HS-5 (cell line): ENCODE measurements at regions not wholly inside any gene's neighbourhood (a gene's known extent, or its start where the extent isn't known, plus 50 kb on each side); places are given as distances from the start of the nearest gene placed in this dataset.

Experiments used
- DNase-seq: peaks from one replicate; pipeline ENCODE4 v3.0.0-alpha.2; 2012; ENCODE audit warnings: low read depth

GRCh38 chr1:57916041-57916440 lies 492.2 kb upstream of the DAB1 start:
- no peak for DNase-seq

DNA sequence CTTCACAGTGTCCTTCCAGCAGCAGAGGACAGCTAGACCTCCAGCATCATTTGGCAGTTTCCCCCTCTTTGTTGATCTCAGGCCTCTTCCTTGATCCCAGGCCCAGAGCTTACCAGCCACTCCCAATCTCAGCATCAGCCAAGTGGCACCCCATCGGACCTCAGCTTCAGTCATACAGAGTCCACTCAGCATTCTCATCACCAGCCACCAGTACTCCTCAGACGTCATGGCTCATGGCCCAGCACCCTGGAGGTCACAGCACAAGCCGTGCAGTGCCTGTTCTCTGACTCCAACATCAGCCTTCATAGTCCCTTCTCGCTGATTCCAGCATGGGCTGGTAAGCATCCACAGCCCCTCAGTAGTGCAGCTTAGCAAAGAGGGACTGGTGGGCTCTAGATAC lies 487.6 kb upstream of the DAB1 start:
- DNase-seq, result no peak

- DNase-seq, result no peak
Observed at GRCh38 chr1:57910782-57911181, 486.9 kb upstream of the DAB1 start.

- DNase-seq, result no peak
Observed at GRCh38 chr1:57910305-57910704, 486.4 kb upstream of the DAB1 start.

- DNase-seq, result no peak
Observed at GRCh38 chr1:57908147-57908890, 484.5 kb upstream of the DAB1 start.

- no peak for DNase-seq
Observed at GRCh38 chr1:57901208-57901919, 477.5 kb upstream of the DAB1 start.

DNA sequence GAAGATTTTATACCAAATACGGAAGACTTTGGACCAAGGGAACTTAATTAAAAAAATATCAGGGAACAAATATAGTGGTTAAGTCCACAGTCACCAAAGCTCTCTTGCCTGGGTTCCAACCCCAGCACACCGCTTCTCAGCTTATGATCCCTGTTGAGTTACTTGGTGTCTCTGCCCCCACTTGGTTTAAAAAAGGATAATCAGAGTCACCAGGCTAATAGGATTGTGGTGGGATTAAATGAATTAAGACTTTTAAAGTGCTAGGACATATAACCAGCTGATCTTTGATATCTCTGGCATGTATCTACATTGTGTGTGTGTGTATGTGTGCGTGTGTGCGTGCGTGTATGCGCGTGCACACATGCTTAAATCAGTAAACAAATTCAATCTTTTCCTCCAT lies 474.7 kb upstream of the DAB1 start:
- no peak for DNase-seq

GRCh38 chr1:57897581-57897980 lies 473.7 kb upstream of the DAB1 start:
- no peak for DNase-seq

DNA sequence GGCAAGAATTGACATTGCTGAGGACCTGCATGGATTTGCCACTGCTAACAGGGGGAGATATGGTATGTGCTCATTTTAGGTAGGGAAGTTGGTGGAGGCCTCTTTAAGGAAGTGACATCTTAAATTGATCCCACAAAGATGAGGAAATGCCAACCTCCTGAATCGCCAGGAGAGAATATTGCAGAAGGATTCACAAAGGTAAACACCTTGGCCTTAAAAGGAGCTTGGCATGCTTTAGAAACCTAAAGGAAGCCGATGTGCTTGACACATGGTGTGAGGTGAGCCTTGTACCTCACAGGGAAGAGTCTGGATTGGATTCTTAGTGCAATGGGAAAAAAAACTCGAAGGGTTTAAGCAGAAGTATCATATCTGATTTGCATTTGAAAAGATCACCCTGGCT lies 470.5 kb upstream of the DAB1 start:
- DNase-seq, result no peak

DNA sequence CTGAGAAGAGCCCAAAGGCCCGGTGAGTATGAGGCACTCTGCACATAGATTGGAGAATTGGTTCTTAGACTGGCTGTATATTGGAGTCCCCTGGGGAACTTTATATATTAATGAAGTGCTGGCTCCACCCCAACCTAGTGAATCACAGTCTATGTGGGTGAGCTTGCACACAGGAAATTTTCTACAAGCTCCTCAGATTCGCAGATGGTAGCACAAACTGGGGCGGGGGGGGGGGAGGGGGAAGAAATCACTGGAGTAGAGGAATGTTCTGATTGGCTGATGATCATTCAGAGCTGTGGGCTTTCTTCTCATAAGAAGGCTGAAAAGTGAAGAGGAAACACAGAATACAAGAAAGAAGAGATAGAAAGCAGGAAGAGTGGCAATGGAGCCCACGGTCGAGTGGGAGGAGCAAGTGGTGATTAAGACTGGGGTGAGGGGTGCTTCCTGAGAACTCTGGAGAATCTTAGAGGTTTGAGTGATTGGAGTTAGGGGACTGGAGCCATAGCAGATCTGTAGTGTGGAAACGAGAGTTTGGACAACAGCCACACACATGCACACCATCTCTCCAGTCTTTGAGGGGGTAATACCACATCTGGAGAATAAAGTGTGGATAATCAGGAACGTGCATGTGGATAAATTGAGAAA lies 465.9 kb upstream of the DAB1 start:
- DNase-seq, result no peak

DNA sequence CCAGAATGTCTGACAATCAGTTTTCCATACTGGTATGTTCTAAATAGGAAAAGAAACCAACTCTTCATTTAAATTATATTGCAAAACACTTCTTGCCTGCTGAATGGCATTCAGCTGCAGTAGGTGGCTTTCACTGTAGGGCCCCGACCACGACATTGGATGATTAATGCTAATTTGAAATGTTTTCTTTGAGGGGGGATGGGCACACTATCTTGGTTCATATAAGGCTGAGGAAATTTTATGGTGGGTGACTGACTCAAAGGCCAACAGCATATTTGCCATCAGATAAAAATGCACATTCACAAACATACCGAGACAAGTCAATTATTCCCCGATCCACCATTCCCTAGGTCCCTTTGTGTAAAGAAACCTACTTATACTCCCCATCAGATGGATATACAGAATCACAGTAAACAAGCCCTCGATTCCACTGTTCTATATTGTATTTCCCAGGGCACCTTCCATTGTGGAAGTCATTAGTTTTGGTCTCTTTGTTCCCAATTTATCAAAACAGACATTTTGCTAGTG lies 464.2 kb upstream of the DAB1 start:
- DNase-seq, result no peak

GRCh38 chr1:57886376-57886775 lies 462.5 kb upstream of the DAB1 start:
- DNase-seq, result no peak

DNA sequence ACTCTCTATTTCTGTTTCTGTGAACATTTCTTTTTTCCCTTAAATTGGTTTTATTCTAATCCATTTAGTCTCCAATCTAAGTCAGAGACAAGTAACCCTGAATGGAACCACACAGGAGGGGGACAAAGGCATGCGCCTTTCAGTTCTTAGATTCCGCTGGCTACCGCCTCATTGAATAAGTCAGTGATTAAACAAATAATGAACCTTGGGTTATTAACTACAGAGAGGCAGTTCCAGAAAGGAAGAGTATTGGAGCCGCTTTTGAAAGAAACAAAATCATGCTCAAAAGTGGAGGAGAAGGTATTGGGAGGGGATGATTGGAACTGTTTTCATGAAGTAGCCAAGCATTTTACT lies 459.8 kb upstream of the DAB1 start:
- DNase-seq, result no peak

DNA sequence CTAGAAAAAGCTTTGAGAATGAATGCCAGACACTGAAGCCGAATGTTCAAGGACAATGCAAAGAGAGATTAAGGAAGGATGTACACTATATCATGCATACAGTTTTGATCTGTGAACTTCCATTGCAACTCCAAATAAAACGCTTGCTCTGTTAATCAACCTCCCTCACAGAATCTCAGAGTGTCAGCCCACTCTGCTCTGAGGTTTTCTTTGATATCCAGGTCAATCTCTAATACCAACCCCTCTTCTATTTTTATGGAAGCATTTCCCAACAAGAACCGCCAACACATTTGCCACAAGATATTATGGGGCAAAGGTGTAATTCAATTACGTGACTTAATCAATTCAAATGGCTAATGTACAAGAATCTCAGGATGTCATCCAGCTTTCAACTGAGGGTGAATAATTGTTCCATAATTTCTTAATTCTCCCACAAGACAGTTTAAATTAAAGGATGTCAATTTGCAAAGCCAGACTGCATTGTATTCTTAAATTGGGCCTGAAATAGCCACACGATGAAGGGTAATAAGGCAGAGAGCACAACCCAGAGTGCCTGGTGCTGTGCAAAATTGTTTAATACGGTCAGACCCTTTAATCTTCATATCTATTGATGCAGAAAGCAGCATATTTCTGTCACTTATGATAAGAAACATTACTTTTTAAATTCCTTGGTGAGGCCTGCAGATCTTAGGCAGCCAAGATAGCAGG lies 459.2 kb upstream of the DAB1 start:
- no peak for DNase-seq

DNA sequence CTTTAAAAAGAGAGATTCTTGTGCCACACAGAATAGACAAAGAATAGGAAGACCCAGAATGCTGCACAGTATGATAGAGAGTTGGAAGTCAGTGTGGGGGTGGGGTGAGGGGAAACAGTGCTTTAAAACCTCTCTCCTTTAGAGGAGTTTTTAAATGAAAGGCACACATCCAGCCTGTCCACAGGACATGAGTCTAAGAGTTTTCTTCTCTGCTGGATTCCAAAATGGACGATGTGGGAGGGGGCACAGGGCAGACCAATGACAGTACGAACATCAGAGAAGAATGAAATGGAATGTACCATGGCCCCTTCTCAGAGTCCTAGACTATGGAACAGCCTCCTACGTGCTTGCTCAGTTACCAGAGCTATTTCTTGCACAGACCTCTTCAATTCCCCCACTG lies 458.2 kb upstream of the DAB1 start:
- no peak for DNase-seq

- no peak for DNase-seq
Observed at GRCh38 chr1:57881639-57882038, 457.8 kb upstream of the DAB1 start.

DNA sequence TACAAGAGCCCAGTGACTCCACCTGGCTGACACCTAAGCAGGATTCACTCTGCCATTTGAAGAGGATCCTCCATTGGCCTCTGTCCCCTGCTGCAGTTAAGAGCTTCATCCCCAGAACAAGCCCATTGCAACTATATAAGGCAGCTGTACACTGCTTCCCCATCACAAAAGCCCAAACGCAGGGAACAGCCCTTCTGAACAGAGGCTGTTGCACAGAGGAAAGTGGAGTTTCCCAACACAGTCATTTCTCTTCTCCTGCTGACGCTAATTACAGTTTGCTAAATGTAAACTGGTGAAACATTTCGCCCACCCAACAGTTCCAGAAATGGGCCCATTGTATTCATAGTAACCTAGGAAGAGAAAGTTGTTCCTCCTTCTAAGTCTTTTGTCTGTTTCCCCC lies 455.8 kb upstream of the DAB1 start:
- DNase-seq, result no peak

- DNase-seq, result no peak
Observed at GRCh38 chr1:57874418-57874877, 450.6 kb upstream of the DAB1 start.

DNA sequence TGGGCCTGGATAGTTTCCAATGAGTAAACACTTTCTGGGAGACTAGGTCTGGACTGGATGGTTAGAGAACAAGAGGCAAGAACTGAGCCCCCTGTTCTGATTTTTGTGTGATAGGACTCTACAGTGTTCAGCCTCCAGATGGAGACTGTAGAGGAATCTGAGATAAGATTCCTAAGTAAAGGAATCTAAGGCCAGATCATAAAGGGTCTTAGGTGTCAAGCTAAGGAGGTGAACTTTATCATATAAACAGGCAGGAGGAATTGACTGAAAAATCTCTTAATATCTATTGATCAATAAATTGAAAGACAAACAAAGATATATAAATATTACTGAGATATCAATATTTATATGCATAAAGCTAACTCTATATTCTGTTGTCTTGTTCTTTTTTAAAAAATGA lies 449.1 kb upstream of the DAB1 start:
- DNase-seq, result no peak

GRCh38 chr1:57868908-57869307 lies 445.0 kb upstream of the DAB1 start:
- no peak for DNase-seq

DNA sequence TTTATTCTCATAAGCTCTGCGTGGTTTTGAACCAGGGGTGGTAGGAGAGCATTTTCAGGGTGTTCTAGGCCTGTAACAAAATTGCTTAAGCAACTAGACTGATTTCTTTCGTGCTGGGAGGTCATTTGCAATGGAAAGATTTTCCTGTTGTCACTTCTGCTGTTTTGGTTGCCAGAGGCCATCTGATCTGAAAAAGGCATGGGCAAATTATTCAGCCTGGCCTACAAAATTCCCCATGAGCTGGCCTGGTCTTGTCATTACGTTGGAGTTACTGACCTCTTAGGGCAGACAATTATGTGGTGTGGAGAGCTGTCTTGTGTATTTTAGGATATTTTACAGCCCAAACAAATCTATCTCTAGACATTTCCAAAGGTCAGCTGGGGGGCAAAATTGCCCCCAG lies 444.4 kb upstream of the DAB1 start:
- DNase-seq, result no peak

DNA sequence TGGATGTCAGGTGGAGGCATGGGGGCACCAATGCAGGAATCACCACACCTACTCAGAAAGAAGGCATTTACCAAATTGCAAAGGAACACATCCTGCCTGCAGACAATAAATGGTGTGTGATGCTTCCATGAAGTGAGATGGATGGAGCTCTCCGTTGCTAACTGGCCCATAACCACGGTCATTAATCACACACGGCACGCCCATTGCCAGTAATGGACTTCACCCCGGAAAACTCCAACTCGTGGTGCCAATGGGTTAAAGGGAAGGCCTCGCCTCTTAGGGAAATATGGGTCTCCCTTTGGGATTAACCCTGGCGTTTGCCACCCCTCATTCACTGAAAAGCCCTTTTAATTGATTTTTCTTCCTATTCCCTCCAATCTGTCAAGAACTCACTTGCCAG lies 443.1 kb upstream of the DAB1 start:
- DNase-seq, result no peak
